BLaER1 treated with 17β-estradiol and CSF1 and Interleukin-3, amounts not matched to agents 10 nM and 100 nM (cell line): ENCODE measurements at regions not wholly inside any gene's neighbourhood (a gene's known extent, or its start where the extent isn't known, plus 50 kb on each side); places are given as distances from the start of the nearest gene placed in this dataset.

Source experiments
- H3K27ac ChIP-seq, 11 experiments: shearing (Covaris generic); formaldehyde crosslinking; 2 replicates each; pipeline ENCODE4 v1.8.1; 2022
- H3K27me3 ChIP-seq, 11 experiments: shearing (Covaris generic); formaldehyde crosslinking; 2 replicates each; pipeline ENCODE4 v1.8.1; 2022
- H3K36me3 ChIP-seq, 11 experiments: shearing (Covaris generic); formaldehyde crosslinking; 2 replicates each; pipeline ENCODE4 v1.8.1; 2022
- H3K4me1 ChIP-seq, 10 experiments: shearing (Covaris generic); formaldehyde crosslinking; 2 replicates each; pipeline ENCODE4 v1.8.1; 2022
- H3K4me2 ChIP-seq, 11 experiments: shearing (Covaris generic); formaldehyde crosslinking; 2 replicates each; pipeline ENCODE4 v1.8.1; 2022
- H3K4me3 ChIP-seq, 10 experiments: shearing (Covaris generic); formaldehyde crosslinking; 2 replicates each; pipeline ENCODE4 v1.8.1; 2022
- H3K9ac ChIP-seq, 11 experiments: shearing (Covaris generic); formaldehyde crosslinking; 2 replicates each; pipeline ENCODE4 v1.8.1; 2022
- H3K9me3 ChIP-seq, 11 experiments: shearing (Covaris generic); formaldehyde crosslinking; replicated peaks in 1 of 11; 2 replicates each; pipeline ENCODE4 v1.8.1; 2022
- H4K20me1 ChIP-seq, 11 experiments: shearing (Covaris generic); formaldehyde crosslinking; 2 replicates each; pipeline ENCODE4 v1.8.1; 2022
- Cebpa-rat ChIP-seq, 11 experiments: shearing (Covaris generic); IDR thresholded peaks; 2 replicates each; pipeline ENCODE4 v1.8.1; 2022

DNA sequence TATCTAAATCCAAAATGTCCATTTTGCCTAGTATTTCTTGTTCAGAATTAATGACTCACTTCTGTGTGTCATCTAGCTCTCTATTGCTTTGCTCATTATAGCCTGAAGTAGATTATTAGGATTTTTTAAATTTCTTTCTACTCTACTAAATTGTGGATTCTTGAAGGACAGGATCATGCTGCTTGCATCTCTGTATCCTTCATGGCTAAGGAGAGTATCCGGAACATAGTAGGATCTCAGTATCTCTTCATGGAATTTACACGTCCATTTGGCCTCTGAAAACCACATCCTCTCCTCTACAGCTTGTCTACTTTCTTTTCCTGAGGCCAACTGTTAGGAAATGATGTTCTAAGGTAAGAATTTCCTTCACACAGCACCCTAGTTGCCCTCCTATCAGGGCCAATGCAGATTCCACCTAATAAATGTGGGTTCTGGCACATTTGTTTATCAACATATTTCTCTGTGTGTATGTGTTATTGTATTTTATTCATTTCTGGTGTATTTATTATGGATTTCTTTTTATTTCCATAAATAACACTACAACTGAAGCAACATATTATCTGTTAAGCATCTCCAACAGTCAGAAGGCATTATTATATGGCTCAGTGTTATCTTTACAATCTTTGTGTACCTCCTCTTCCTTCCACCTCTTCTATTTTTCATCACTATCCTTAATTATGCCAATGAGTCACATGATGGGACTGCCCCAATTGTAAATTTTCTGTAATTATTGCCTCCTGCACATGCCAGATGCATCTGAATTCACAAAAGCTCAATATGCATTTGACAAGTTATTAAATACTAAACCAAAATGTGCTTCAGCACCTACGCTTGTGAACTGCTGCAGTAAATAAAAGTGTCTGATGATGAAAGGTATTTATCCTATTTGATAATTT, 557.8 kb upstream of the TLE4 start:
- no peaks in the 10 kb centered on the region for H3K36me3 ChIP-seq
- H3K27ac ChIP-seq = no peak overlapping the region
- no peak overlapping the region for H3K9ac ChIP-seq
- H3K9me3 ChIP-seq = no peaks in the 10 kb centered on the region
- H4K20me1 ChIP-seq = no peaks in the 10 kb centered on the region
- H3K27me3 ChIP-seq = no peaks in the 10 kb centered on the region
- no peak overlapping the region for H3K4me3 ChIP-seq
- H3K4me2 ChIP-seq = peak overlapping the region in 8 of 11 experiments; percentile 5 to 39 (median 10); a peak in 3 of 22 replicates
- TF ChIP-seq Cebpa-rat (IDR thresholded peaks at IDR 0.05) = no peak
- peaks cover 0 to 10% (median 0%) of the 10 kb centered on the region in 10 experiments; a peak in 9 of 20 replicates for H3K4me1 ChIP-seq

DNA sequence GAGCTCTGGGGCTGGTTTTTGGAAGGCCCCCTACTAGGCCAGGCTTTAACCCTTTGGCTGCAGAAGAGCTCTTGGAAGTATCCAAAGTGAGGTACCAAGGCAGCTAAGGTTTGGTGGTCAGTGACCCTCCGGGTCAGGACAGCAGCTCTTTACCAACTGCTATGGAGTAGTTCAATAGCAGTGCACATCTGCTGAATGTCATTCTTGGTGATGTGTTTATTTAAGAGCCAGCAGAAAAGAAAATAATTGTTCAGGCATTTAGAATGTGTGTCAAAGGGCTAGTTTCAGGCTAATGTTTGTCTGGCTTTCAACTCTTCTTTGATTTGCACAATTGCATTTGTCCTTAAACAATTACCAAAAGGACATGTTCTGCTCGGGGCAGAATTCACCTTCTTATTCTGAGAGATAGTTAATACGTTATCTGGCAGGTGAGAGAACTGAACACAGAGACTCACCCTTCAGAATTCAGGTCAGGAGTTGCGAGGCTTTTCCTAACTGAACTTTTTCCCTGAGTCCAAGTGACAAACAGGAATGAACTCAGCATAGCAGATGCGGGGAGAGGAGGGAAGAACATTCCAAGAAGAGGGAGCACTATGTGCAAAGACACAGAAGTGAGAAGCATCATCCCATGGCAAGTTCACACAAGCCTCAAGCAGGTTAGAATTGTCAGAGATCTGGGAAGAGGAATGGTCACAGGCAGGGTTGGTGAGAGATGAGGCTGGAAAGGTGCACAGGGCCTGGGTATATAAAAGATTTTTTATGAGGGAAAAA, 556.7 kb upstream of the TLE4 start:
- Histone ChIP-seq H3K4me2 (no peak overlapping the region), H3K36me3 (no peaks in the 10 kb centered on the region), H3K27me3 (no peaks in the 10 kb centered on the region), H3K9me3 (no peaks in the 10 kb centered on the region), H3K27ac (no peak overlapping the region), H4K20me1 (no peaks in the 10 kb centered on the region), H3K4me3 (no peak overlapping the region), H3K4me1 (peaks cover 0 to 6% (median 0%) of the 10 kb centered on the region in 10 experiments; a peak in 6 of 20 replicates), H3K9ac (no peak overlapping the region)
- TF ChIP-seq Cebpa-rat (IDR thresholded peaks at IDR 0.05) = no peak

DNA sequence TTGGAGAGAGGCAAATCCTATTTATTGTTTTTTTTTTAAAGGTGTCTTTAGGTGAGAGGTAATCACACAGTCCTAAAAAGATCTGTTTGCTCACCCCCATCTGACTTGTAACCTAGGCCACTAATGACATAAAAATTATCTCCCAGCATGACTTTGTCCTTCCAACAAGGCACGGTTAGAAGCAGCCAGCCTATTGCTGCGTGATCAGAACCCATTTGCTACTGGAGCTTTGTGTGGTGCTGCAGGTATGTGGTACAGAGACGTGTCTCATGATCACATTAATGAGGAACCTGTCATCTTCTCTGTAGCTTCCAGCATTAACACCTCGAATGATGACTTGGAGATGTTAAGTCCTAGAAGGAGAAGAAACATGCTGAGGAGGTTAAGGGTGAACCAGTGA, 555.8 kb upstream of the TLE4 start:
- no peaks in the 10 kb centered on the region for H4K20me1 ChIP-seq
- TF ChIP-seq Cebpa-rat (IDR thresholded peaks at IDR 0.05) = no peak
- no peaks in the 10 kb centered on the region for H3K27me3 ChIP-seq
- H3K27ac ChIP-seq = no peak overlapping the region
- peaks cover 0 to 6% (median 0%) of the 10 kb centered on the region in 10 experiments; a peak in 6 of 20 replicates for H3K4me1 ChIP-seq
- no peak overlapping the region for H3K9ac ChIP-seq
- no peak overlapping the region for H3K4me2 ChIP-seq
- H3K36me3 ChIP-seq = no peaks in the 10 kb centered on the region
- H3K9me3 ChIP-seq = no peaks in the 10 kb centered on the region
- no peak overlapping the region for H3K4me3 ChIP-seq

DNA sequence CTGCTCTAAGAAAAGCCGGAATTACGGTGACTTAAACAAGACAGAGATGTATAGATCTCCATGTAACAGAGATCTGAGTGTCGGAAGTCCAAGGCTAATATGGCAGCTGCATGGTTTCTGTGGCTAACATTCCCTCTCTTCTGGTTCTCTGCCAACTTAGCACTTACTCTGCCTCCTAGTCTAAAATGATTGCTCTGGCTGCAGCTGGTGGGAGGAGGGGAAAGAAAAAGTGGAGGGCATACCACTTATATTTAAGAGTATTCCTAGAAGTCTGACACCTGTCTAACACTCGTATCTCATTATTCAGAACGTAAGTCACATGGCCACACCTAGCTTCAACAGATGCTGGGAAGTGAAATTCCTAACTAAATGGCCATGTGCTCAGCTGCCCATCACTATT, 551.5 kb upstream of the TLE4 start:
- Histone ChIP-seq H3K4me1 (no peaks in the 10 kb centered on the region), H4K20me1 (no peaks in the 10 kb centered on the region), H3K4me2 (no peak overlapping the region), H3K4me3 (no peak overlapping the region), H3K27ac (no peak overlapping the region), H3K27me3 (no peaks in the 10 kb centered on the region), H3K9ac (no peak overlapping the region), H3K9me3 (no peaks in the 10 kb centered on the region), H3K36me3 (no peaks in the 10 kb centered on the region)
- TF ChIP-seq Cebpa-rat (IDR thresholded peaks at IDR 0.05) = no peak

DNA sequence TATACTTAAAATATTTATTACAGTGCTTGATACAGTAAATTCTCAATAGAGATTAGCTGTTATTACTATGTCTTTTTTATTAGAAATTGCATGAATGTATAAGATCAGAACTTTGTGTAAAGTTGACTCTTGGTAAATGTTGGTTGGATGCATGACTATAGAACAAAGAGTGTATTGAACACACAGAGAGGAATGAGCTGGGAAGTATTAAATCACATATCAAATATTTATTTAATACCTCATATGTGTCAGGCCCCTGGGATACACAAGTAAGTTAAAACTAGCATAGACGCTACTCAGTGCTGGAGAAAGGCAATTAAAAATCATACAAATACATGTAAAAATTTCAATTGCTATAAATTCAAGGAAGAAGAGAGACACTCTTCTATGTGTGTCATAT, 550.7 kb upstream of the TLE4 start:
- TF ChIP-seq Cebpa-rat (IDR thresholded peaks at IDR 0.05) = no peak
- Histone ChIP-seq H4K20me1 (no peaks in the 10 kb centered on the region), H3K4me2 (no peak overlapping the region), H3K9me3 (no peaks in the 10 kb centered on the region), H3K4me3 (no peak overlapping the region), H3K27ac (no peak overlapping the region), H3K36me3 (no peaks in the 10 kb centered on the region), H3K4me1 (peaks cover 0 to 3% (median under 1%) of the 10 kb centered on the region in 10 experiments; a peak in 13 of 20 replicates), H3K9ac (no peak overlapping the region), H3K27me3 (no peaks in the 10 kb centered on the region)

DNA sequence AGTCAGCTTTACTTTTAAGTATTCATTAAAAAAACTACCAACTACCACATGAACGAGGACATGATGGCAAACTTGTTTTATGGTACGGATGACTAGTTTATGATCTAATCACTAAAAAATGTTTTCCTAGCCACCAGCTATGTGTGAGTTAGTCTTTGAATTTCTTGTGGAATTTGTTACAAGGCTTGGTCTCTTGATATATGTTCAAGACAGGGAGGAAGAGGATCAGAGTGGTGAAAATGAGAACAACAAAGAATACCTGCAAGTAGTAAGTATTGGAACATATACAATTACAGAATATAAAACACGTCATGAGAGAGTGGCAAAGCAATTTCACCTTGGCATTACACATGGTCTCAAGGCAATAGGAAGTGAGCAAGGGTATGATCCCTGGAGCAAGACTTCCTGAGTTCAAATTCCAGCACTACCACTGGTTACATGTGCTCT, 548.6 kb upstream of the TLE4 start:
- Histone ChIP-seq H3K4me2 (no peak overlapping the region), H3K36me3 (no peaks in the 10 kb centered on the region), H3K27me3 (no peaks in the 10 kb centered on the region), H3K4me1 (peaks cover 7 to 13% (median 12%) of the 10 kb centered on the region in 10 experiments; a peak in 19 of 20 replicates), H4K20me1 (no peaks in the 10 kb centered on the region), H3K9ac (no peak overlapping the region), H3K9me3 (no peaks in the 10 kb centered on the region), H3K4me3 (no peak overlapping the region), H3K27ac (no peak overlapping the region)
- TF ChIP-seq Cebpa-rat (IDR thresholded peaks at IDR 0.05) = no peak

DNA sequence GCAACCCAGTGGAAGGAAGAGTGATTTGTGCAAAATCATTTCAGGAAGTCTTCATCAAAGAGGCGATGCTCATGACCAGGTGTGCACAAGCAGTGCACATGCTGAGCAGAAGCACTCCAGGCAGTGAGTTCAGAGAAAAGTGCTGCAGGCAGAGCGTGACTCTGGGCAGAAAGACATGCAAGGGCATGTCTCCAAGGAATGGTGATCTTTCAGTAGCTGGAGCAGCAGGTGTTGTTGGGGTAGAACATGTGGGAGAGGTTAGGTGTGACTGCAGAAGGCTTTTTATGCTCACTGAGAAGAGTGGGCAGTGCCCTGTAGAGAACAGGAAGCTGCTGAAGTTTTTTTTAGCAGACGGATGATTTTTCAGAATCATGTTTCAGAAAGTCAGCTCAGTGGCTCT, 545.4 kb upstream of the TLE4 start:
- Histone ChIP-seq H3K4me2 (peak overlapping the region; percentile 10 to 76 (median 50); a peak in 21 of 22 replicates), H4K20me1 (no peaks in the 10 kb centered on the region), H3K4me1 (peaks cover 7 to 13% (median 12%) of the 10 kb centered on the region in 10 experiments; a peak in 19 of 20 replicates), H3K9ac (no peak overlapping the region), H3K27ac (no peak overlapping the region), H3K36me3 (no peaks in the 10 kb centered on the region), H3K4me3 (no peak overlapping the region), H3K9me3 (no peaks in the 10 kb centered on the region), H3K27me3 (no peaks in the 10 kb centered on the region)
- TF ChIP-seq Cebpa-rat (IDR thresholded peaks at IDR 0.05) = no peak

DNA sequence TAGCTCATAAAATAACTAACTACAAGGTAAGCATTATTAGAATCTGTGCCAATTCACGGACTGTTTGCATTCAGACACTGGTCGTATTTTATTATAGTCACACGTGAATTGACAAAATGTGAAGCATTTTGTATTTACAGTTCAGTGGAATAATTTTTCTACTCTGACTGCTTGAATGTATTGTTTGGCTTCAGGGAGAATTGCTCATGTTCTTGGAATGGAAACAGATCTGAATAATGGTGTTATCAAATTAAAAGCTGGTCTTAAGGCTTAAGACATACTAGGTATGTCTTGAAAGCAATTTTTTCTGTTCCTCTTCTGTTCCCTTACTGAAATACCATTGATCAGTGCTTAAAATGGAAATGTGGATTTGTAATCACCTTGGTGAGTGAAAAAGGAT, 543.7 kb upstream of the TLE4 start:
- Histone ChIP-seq H3K9me3 (peaks cover 0 to 4% (median 2%) of the 10 kb centered on the region in 11 experiments; a peak in 8 of 22 replicates), H3K27ac (no peak overlapping the region), H3K36me3 (no peaks in the 10 kb centered on the region), H3K4me3 (no peak overlapping the region), H4K20me1 (no peaks in the 10 kb centered on the region), H3K27me3 (no peaks in the 10 kb centered on the region), H3K4me1 (peaks cover 7 to 13% (median 12%) of the 10 kb centered on the region in 10 experiments; a peak in 19 of 20 replicates), H3K9ac (no peak overlapping the region), H3K4me2 (no peak overlapping the region)
- TF ChIP-seq Cebpa-rat (IDR thresholded peaks at IDR 0.05) = no peak

DNA sequence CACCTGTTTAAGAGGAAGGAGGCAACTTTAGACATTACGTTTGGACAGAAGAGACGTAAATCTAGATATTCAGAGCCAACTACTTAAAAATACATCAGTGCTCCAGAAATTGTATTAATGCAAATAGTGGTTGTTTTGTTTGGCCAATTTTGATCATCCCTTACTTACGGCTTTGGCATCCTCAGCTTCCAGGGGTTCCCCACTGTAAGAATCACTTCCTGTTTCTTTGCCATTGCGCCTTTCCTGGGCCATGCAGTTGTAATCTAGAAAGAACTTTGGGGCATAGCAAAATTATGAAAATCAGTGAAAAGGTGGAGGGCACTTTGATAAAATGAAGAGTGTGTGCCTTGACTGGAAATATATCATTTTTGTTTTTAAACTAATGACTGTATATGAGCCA, 537.2 kb upstream of the TLE4 start:
- H4K20me1 ChIP-seq = no peaks in the 10 kb centered on the region
- no peak overlapping the region for H3K27ac ChIP-seq
- no peak overlapping the region for H3K4me3 ChIP-seq
- no peaks in the 10 kb centered on the region for H3K4me1 ChIP-seq
- TF ChIP-seq Cebpa-rat (IDR thresholded peaks at IDR 0.05) = no peak
- H3K9me3 ChIP-seq = peaks cover 0 to 17% (median 9%) of the 10 kb centered on the region in 11 experiments; a peak in 11 of 22 replicates
- H3K36me3 ChIP-seq = no peaks in the 10 kb centered on the region
- no peak overlapping the region for H3K4me2 ChIP-seq
- H3K27me3 ChIP-seq = no peaks in the 10 kb centered on the region
- no peak overlapping the region for H3K9ac ChIP-seq
